ENCODE measurements at regions not wholly inside any gene's neighbourhood (a gene's known extent, or its start where the extent isn't known, plus 50 kb on each side); places are given as distances from the start of the nearest gene placed in this dataset.

- no peak overlapping the region for H3K4me3 ChIP-seq (ENCODE audit: low read length)
- no peaks in the 10 kb centered on the region for H3K9me3 ChIP-seq (ENCODE audit: control insufficient read depth, low read length)
- Mint-ChIP-seq H3K27me3 (ENCODE audit: insufficient read depth) (no peaks in the 10 kb centered on the region), H3K4me3 (no peak overlapping the region), H3K9me3 (peaks cover 2% of the 10 kb centered on the region), H3K36me3 (ENCODE audit: low read depth) (no peaks in the 10 kb centered on the region), H3K4me1 (peaks cover 3% of the 10 kb centered on the region), H3K27ac (no peak overlapping the region)
- H3K9ac ChIP-seq (ENCODE audit: extremely low read depth, low read length, poor library complexity, severe bottlenecking): no peak overlapping the region
- no peaks in the 10 kb centered on the region for H3K36me3 ChIP-seq (ENCODE audit: control insufficient read depth, insufficient read depth, low read length)
- no peak for DNase-seq
- H3K27ac ChIP-seq (ENCODE audit: low read depth, low read length): no peak overlapping the region
- TF ChIP-seq, protein P1, sequence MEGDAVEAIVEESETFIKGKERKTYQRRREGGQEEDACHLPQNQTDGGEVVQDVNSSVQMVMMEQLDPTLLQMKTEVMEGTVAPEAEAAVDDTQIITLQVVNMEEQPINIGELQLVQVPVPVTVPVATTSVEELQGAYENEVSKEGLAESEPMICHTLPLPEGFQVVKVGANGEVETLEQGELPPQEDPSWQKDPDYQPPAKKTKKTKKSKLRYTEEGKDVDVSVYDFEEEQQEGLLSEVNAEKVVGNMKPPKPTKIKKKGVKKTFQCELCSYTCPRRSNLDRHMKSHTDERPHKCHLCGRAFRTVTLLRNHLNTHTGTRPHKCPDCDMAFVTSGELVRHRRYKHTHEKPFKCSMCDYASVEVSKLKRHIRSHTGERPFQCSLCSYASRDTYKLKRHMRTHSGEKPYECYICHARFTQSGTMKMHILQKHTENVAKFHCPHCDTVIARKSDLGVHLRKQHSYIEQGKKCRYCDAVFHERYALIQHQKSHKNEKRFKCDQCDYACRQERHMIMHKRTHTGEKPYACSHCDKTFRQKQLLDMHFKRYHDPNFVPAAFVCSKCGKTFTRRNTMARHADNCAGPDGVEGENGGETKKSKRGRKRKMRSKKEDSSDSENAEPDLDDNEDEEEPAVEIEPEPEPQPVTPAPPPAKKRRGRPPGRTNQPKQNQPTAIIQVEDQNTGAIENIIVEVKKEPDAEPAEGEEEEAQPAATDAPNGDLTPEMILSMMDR (conservative IDR thresholded peaks at IDR 0.05): no peak
- no peaks in the 10 kb centered on the region for H3K4me1 ChIP-seq (ENCODE audit: control insufficient read depth, insufficient read depth, low read length)
- 100% methylated on average over 1 of the region's 2 CpGs for WGBS, 2 experiments (ENCODE audit: insufficient coverage in 1 of 2, insufficient read length in 1 of 2)
- no peaks in the 10 kb centered on the region for H3K27me3 ChIP-seq (ENCODE audit: control insufficient read depth, insufficient read depth, low read length, poor library complexity, severe bottlenecking)
These were observed 231.4 kb downstream of the BMP2 start for GRCh38 chr20:6998909-6999308.

DNA sequence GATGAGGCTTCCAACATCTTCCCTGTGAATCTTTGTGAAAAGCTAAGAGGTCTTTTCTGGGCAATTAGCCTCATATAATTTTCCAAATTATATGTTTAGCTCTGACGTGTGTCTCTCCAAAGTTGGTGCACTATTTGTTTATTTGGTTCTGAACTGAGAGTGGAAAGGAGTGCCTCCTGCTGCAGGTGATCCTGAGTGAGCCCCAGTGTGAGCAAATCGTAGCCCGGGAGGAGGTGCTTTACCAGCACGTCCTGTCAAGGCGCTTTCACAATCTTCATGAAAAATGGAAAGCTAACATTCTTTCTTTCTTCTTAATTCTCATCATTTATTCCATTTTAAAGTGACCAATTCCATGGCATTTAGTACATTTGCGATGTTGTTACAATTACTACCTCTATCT lies 231.9 kb downstream of the BMP2 start:
- Mint-ChIP-seq H3K27me3 (ENCODE audit: insufficient read depth) (no peaks in the 10 kb centered on the region), H3K36me3 (ENCODE audit: low read depth) (no peaks in the 10 kb centered on the region), H3K9me3 (peaks cover 2% of the 10 kb centered on the region), H3K4me3 (no peak overlapping the region), H3K27ac (no peak overlapping the region), H3K4me1 (peaks cover 3% of the 10 kb centered on the region)
- H3K4me3 ChIP-seq (ENCODE audit: low read length): no peak overlapping the region
- no peak for DNase-seq
- 88 to 96% methylated on average over 2 to 6 of the region's 6 CpGs for WGBS, 2 experiments (ENCODE audit: insufficient coverage in 1 of 2, insufficient read length in 1 of 2)
- TF ChIP-seq, protein P1 (conservative IDR thresholded peaks at IDR 0.05): no peak
- H3K36me3 ChIP-seq (ENCODE audit: control insufficient read depth, insufficient read depth, low read length): no peaks in the 10 kb centered on the region
- H3K9me3 ChIP-seq (ENCODE audit: control insufficient read depth, low read length): no peaks in the 10 kb centered on the region
- H3K27ac ChIP-seq (ENCODE audit: low read depth, low read length): no peak overlapping the region
- H3K9ac ChIP-seq (ENCODE audit: extremely low read depth, low read length, poor library complexity, severe bottlenecking): no peak overlapping the region
- H3K27me3 ChIP-seq (ENCODE audit: control insufficient read depth, insufficient read depth, low read length, poor library complexity, severe bottlenecking): no peaks in the 10 kb centered on the region
- no peaks in the 10 kb centered on the region for H3K4me1 ChIP-seq (ENCODE audit: control insufficient read depth, insufficient read depth, low read length)

DNA sequence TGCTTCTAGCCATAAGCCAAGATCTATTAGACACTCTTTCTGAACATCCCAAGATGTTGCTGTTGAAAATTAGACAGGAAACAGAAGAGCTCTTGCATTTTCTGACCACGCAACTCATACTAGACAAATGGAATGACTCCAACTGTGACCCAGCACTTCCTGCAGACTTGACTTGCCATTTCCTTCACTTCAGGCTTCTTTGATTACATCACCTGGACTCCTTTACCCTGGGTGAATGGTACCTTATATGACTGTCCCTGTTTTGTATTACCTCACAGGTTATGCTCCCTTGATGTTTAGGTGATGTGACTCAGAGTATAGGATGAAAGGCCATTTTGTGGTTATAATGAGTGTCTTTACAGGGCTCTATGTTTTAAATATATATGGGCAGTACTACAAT lies 236.1 kb downstream of the BMP2 start:
- Mint-ChIP-seq H3K36me3 (ENCODE audit: low read depth) (peaks cover 5% of the 10 kb centered on the region), H3K4me1 (peaks cover 3% of the 10 kb centered on the region), H3K27me3 (ENCODE audit: insufficient read depth) (no peaks in the 10 kb centered on the region), H3K27ac (no peak overlapping the region), H3K9me3 (peaks cover 18% of the 10 kb centered on the region), H3K4me3 (no peak overlapping the region)
- H3K4me3 ChIP-seq (ENCODE audit: low read length): no peak overlapping the region
- 95 to 100% methylated on average over 1 of the region's 1 CpG for WGBS, 2 experiments (ENCODE audit: insufficient coverage in 1 of 2, insufficient read length in 1 of 2)
- H3K27ac ChIP-seq (ENCODE audit: low read depth, low read length): no peak overlapping the region
- DNase-seq: no peak
- TF ChIP-seq, protein P1 (conservative IDR thresholded peaks at IDR 0.05): no peak
- no peak overlapping the region for H3K9ac ChIP-seq (ENCODE audit: extremely low read depth, low read length, poor library complexity, severe bottlenecking)
- no peaks in the 10 kb centered on the region for H3K4me1 ChIP-seq (ENCODE audit: control insufficient read depth, insufficient read depth, low read length)
- H3K36me3 ChIP-seq (ENCODE audit: control insufficient read depth, insufficient read depth, low read length): no peaks in the 10 kb centered on the region
- H3K27me3 ChIP-seq (ENCODE audit: control insufficient read depth, insufficient read depth, low read length, poor library complexity, severe bottlenecking): no peaks in the 10 kb centered on the region
- H3K9me3 ChIP-seq (ENCODE audit: control insufficient read depth, low read length): peaks cover 21% of the 10 kb centered on the region

Measured in endodermal cell (in vitro differentiated cells).